ENCODE measurements at regions not wholly inside any gene's neighbourhood (a gene's known extent, or its start where the extent isn't known, plus 50 kb on each side); places are given as distances from the start of the nearest gene placed in this dataset.

GRCh38 chr6:8809662-8810061 is 374.3 kb upstream of the SLC35B3 start:
- H2BK120ac ChIP-seq (ENCODE audit: low read depth, low read length) = no peak overlapping the region
- no peaks in the 10 kb centered on the region for H4K20me1 ChIP-seq (ENCODE audit: insufficient read depth, low read length)
- no peak overlapping the region for H3K4me2 ChIP-seq (ENCODE audit: low read depth, low read length)
- no peak overlapping the region for H3K23ac ChIP-seq (ENCODE audit: low read depth, low read length)
- no peaks in the 10 kb centered on the region for H3K27me3 ChIP-seq (ENCODE audit: control insufficient read depth, insufficient read depth, low read length)
- in situ Hi-C loops (cut with MboI; ENCODE audit: low sequenced_read_pairs) = no loop called here
- H3K4me3 ChIP-seq (ENCODE audit: insufficient read depth, low read depth, low read length) = no peak overlapping the region
- H3K14ac ChIP-seq (replicated peaks; ENCODE audit: low read depth, low read length) = no peak overlapping the region
- no peaks in the 10 kb centered on the region for H3K9me1 ChIP-seq (ENCODE audit: insufficient read depth, low read length)
- H3K36me3 ChIP-seq (ENCODE audit: control insufficient read depth, insufficient read depth, low read length) = no peaks in the 10 kb centered on the region
- no peak overlapping the region for H2BK20ac ChIP-seq (ENCODE audit: low read depth, low read length)
- no peak overlapping the region for H3K56ac ChIP-seq (ENCODE audit: extremely low read depth, insufficient read depth, low read length)
- H2BK5ac ChIP-seq (ENCODE audit: low read depth, low read length, poor library complexity, severe bottlenecking) = no peak overlapping the region
- H3K9ac ChIP-seq (ENCODE audit: low read depth, low read length) = no peak overlapping the region
- no peak overlapping the region for H3K27ac ChIP-seq (ENCODE audit: insufficient read depth, low read length)
- H3K9me3 ChIP-seq (ENCODE audit: control insufficient read depth, insufficient read depth, low read length) = peaks cover 18% of the 10 kb centered on the region
- no peak overlapping the region for H2AFZ ChIP-seq (replicated peaks; ENCODE audit: low read length, poor library complexity)
- no peak overlapping the region for H3K4ac ChIP-seq (ENCODE audit: low read depth, low read length)
- no peak overlapping the region for H2AK9ac ChIP-seq (replicated peaks; ENCODE audit: low read depth, low read length, poor library complexity)
- POLR2A ChIA-PET (ENCODE audit: unreplicated experiment) = no interaction called here
- no peak overlapping the region for H4K8ac ChIP-seq (ENCODE audit: low read depth in 2 of 2, low read length in 2 of 2)
- intact Hi-C loops (cut with micrococcal nuclease) = no loop called here
- dilution Hi-C loops (cut with HindIII; ENCODE audit: low sequenced_read_pairs, unreplicated experiment) = no loop called here
- H2BK15ac ChIP-seq (ENCODE audit: low read depth, low read length) = no peak overlapping the region
- no peak overlapping the region for H2AK5ac ChIP-seq (ENCODE audit: low read depth, low read length)
- H3K4me1 ChIP-seq (ENCODE audit: control insufficient read depth, insufficient read depth, low read length) = no peaks in the 10 kb centered on the region
- TF ChIP-seq NFE2L2 (IDR thresholded peaks at IDR 0.05; ENCODE audit: low read depth, low read length) = no peak
- H4K91ac ChIP-seq (ENCODE audit: insufficient read depth, low read depth, low read length) = no peak overlapping the region
- DNase-seq (no peak), ATAC-seq (ENCODE audit: low read depth) (no peak)
- H3K18ac ChIP-seq (ENCODE audit: low read depth, low read length) = no peak overlapping the region
- CTCF ChIA-PET = no interaction called here
- no peaks in the 10 kb centered on the region for H3K79me1 ChIP-seq (ENCODE audit: low read depth in 1 of 2, low read length in 2 of 2)
- H4K5ac ChIP-seq (ENCODE audit: low read depth, low read length) = no peak overlapping the region
- no CpG with 5 or more reads among the region's 4 CpGs for WGBS, 2 experiments (ENCODE audit: extremely low coverage in 2 of 2, insufficient read length in 1 of 2)
- BruUV-seq (replicated peaks) = no TSS peak
